ENCODE measurements at regions not wholly inside any gene's neighbourhood (a gene's known extent, or its start where the extent isn't known, plus 50 kb on each side); places are given as distances from the start of the nearest gene placed in this dataset.
A peak's percentile ranks its signal among the peaks of the same experiment; 100 is the strongest.

DNA sequence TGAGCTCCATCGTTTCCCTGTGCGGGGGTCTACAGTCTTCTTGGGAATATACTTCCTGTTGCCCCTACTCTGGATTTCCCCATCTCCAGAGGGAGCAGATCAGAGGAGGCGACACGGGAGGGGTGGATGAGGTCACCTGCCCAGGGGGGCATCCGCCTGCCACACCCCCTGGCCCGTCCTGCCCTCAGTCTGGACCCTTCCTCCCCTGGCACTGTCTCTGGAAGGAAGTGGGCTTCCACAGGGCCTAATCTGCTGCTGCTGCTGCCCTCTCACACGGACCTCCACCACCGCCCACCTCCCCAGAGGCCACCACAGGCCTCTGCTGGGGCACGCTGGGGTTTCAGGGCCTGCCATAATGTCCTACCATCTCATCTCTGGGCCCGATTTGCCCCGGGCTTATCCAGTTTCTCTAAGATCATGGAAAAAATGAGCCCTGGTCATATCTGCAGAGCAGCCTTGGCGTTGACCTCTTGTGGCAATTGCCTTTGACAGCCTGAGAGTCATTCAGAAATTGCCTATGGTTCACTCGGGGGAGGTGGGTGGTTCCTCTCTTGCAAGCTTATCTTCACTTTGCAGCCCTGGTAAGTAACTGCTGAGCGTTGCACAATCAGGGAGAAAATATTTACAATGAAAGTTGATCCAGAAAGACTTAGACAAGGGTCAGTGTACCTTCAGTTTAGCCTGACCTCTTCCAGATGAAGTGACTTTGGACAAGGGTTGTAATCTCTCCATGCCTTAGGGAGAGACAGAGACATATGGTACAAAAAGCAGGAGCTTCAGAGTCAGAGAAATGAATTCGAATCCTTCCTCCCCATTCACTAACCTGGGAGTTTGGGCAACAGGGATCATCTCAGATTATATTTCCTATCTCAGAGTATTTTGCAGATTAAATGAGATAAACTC, 252.4 kb downstream of the TOMM20 start (continued):
- peak; percentile 96 for TF ChIP-seq FOXM1 (IDR thresholded peaks at IDR 0.05; ENCODE audit: low read depth)
- no peak; the same call in 1 of the 2 replicates for TF ChIP-seq FOXM1 (CRISPR knock-in tag; IDR thresholded peaks at IDR 0.05; ENCODE audit: low read depth)
- peak; percentile 21 for TF ChIP-seq NUFIP1 (IDR thresholded peaks at IDR 0.05; ENCODE audit: partially characterized antibody)
- peak; percentile 55; the same call in 1 of the 2 replicates for TF ChIP-seq MYC (IDR thresholded peaks at IDR 0.05; ENCODE audit: low read depth, low read length)
- TF ChIP-seq MYC (CRISPR knock-in tag; IDR thresholded peaks at IDR 0.05; ENCODE audit: borderline replicate concordance, low read depth), result peak; percentile 43; the same call in 1 of the 2 replicates
- TF ChIP-seq, protein P1, sequence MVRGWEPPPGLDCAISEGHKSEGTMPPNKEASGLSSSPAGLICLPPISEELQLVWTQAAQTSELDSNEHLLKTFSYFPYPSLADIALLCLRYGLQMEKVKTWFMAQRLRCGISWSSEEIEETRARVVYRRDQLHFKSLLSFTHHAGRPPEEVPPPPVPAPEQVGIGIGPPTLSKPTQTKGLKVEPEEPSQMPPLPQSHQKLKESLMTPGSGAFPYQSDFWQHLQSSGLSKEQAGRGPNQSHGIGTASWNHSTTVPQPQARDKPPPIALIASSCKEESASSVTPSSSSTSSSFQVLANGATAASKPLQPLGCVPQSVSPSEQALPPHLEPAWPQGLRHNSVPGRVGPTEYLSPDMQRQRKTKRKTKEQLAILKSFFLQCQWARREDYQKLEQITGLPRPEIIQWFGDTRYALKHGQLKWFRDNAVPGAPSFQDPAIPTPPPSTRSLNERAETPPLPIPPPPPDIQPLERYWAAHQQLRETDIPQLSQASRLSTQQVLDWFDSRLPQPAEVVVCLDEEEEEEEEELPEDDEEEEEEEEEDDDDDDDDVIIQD (CRISPR knock-in tag; IDR thresholded peaks at IDR 0.05), result peak; percentile 92
- TF ChIP-seq, protein P2, sequence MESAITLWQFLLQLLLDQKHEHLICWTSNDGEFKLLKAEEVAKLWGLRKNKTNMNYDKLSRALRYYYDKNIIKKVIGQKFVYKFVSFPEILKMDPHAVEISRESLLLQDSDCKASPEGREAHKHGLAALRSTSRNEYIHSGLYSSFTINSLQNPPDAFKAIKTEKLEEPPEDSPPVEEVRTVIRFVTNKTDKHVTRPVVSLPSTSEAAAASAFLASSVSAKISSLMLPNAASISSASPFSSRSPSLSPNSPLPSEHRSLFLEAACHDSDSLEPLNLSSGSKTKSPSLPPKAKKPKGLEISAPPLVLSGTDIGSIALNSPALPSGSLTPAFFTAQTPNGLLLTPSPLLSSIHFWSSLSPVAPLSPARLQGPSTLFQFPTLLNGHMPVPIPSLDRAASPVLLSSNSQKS (CRISPR knock-in tag; IDR thresholded peaks at IDR 0.05), result no peak
- peak; percentile 79 for TF ChIP-seq L3MBTL2 (IDR thresholded peaks at IDR 0.05)
- TF ChIP-seq, protein P3, sequence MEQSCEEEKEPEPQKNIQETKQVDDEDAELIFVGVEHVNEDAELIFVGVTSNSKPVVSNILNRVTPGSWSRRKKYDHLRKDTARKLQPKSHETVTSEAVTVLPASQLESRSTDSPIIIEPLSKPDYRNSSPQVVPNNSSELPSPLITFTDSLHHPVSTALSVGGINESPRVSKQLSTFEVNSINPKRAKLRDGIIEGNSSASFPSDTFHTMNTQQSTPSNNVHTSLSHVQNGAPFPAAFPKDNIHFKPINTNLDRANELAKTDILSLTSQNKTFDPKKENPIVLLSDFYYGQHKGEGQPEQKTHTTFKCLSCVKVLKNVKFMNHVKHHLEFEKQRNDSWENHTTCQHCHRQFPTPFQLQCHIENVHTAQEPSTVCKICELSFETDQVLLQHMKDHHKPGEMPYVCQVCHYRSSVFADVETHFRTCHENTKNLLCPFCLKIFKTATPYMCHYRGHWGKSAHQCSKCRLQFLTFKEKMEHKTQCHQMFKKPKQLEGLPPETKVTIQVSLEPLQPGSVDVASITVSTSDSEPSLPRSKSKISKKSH (CRISPR knock-in tag; IDR thresholded peaks at IDR 0.05), result no peak
- TF ChIP-seq, protein P4, sequence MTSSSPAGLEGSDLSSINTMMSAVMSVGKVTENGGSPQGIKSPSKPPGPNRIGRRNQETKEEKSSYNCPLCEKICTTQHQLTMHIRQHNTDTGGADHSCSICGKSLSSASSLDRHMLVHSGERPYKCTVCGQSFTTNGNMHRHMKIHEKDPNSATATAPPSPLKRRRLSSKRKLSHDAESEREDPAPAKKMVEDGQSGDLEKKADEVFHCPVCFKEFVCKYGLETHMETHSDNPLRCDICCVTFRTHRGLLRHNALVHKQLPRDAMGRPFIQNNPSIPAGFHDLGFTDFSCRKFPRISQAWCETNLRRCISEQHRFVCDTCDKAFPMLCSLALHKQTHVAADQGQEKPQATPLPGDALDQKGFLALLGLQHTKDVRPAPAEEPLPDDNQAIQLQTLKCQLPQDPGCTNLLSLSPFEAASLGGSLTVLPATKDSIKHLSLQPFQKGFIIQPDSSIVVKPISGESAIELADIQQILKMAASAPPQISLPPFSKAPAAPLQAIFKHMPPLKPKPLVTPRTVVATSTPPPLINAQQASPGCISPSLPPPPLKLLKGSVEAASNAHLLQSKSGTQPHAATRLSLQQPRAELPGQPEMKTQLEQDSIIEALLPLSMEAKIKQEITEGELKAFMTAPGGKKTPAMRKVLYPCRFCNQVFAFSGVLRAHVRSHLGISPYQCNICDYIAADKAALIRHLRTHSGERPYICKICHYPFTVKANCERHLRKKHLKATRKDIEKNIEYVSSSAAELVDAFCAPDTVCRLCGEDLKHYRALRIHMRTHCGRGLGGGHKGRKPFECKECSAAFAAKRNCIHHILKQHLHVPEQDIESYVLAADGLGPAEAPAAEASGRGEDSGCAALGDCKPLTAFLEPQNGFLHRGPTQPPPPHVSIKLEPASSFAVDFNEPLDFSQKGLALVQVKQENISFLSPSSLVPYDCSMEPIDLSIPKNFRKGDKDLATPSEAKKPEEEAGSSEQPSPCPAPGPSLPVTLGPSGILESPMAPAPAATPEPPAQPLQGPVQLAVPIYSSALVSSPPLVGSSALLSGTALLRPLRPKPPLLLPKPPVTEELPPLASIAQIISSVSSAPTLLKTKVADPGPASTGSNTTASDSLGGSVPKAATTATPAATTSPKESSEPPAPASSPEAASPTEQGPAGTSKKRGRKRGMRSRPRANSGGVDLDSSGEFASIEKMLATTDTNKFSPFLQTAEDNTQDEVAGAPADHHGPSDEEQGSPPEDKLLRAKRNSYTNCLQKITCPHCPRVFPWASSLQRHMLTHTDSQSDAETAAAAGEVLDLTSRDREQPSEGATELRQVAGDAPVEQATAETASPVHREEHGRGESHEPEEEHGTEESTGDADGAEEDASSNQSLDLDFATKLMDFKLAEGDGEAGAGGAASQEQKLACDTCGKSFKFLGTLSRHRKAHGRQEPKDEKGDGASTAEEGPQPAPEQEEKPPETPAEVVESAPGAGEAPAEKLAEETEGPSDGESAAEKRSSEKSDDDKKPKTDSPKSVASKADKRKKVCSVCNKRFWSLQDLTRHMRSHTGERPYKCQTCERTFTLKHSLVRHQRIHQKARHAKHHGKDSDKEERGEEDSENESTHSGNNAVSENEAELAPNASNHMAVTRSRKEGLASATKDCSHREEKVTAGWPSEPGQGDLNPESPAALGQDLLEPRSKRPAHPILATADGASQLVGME (CRISPR knock-in tag; IDR thresholded peaks at IDR 0.05), result peak; percentile 81
- peak; percentile 59; the same call in 1 of the 2 replicates for TF ChIP-seq ETV5 (CRISPR knock-in tag; IDR thresholded peaks at IDR 0.05; ENCODE audit: low read depth)
- TF ChIP-seq LEF1 (IDR thresholded peaks at IDR 0.05), result peak; percentile 99
- TF ChIP-seq, protein P5, sequence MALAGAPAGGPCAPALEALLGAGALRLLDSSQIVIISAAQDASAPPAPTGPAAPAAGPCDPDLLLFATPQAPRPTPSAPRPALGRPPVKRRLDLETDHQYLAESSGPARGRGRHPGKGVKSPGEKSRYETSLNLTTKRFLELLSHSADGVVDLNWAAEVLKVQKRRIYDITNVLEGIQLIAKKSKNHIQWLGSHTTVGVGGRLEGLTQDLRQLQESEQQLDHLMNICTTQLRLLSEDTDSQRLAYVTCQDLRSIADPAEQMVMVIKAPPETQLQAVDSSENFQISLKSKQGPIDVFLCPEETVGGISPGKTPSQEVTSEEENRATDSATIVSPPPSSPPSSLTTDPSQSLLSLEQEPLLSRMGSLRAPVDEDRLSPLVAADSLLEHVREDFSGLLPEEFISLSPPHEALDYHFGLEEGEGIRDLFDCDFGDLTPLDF (CRISPR knock-in tag; IDR thresholded peaks at IDR 0.05), result no peak

Measured in K562 (cell line).